ENCODE measurements at regions not wholly inside any gene's neighbourhood (a gene's known extent, or its start where the extent isn't known, plus 50 kb on each side); places are given as distances from the start of the nearest gene placed in this dataset.

DNA sequence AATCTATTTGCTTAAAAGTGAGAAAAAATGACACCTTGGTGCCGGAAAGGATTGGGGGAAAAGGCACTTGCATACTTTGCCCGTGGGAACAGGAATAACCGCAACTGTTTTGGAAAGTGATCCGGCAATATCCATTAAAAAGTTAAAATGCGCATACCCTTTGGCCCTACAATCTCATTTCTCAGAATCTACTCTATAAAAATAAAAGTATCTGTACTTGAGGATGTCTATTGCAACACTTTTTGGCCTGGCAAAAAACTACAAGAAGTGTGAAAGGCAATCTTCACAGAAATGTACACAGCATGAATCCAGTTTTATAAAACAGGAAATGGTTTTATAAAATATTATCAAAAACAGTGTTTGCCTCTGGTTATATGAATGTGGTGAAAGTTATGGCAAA is 58.3 kb upstream of the NFIL3 start:
- H3K36me3 ChIP-seq (ENCODE audit: control insufficient read depth in 2 of 4, insufficient read depth in 4 of 4, low read length in 3 of 4) = no peaks in the 10 kb centered on the region
- H3K4ac ChIP-seq (replicated peaks; ENCODE audit: insufficient read length, low read depth, low read length) = no peak overlapping the region
- no peaks in the 10 kb centered on the region for H3K27me3 ChIP-seq (replicated peaks in 1 of 4; ENCODE audit: control insufficient read depth in 3 of 4, extremely low read depth in 1 of 4, insufficient read depth in 3 of 4, low read length in 3 of 4)
- ChIA-PET POLR2A (ENCODE audit: partially characterized antibody) (no interaction called here), CTCF (ENCODE audit: partially characterized antibody) (no interaction called here)
- H2BK5ac ChIP-seq (ENCODE audit: low read depth, low read length) = no peak overlapping the region
- H3K56ac ChIP-seq (replicated peaks; ENCODE audit: insufficient read length, low read depth, low read length) = no peak overlapping the region
- no peak overlapping the region for H3K4me2 ChIP-seq (ENCODE audit: insufficient read depth in 1 of 2, low read depth in 2 of 2, low read length in 2 of 2)
- H3K79me2 ChIP-seq (ENCODE audit: control insufficient read depth in 1 of 2, insufficient read depth in 2 of 2, low read length in 2 of 2) = no peaks in the 10 kb centered on the region
- no peaks in the 10 kb centered on the region for H4K20me1 ChIP-seq (replicated peaks in 1 of 2; ENCODE audit: control insufficient read depth in 1 of 2, insufficient read depth in 2 of 2, low read length in 2 of 2)
- H2BK15ac ChIP-seq (ENCODE audit: low read length) = no peak overlapping the region
- no peaks in the 10 kb centered on the region for H3K9me3 ChIP-seq (ENCODE audit: insufficient read depth in 2 of 2, low read depth in 1 of 2, low read length in 1 of 2)
- H3K4me3 ChIP-seq (ENCODE audit: extremely low read depth in 1 of 4, insufficient read depth in 2 of 4, low read depth in 3 of 4, low read length in 4 of 4) = no peak overlapping the region
- no peak for DNase-seq (ENCODE audit: low read depth in 1 of 2, low spot score in 2 of 2)
- H3K23me2 ChIP-seq (ENCODE audit: low read depth, low read length) = no peaks in the 10 kb centered on the region
- TF ChIP-seq HDAC2 (IDR thresholded peaks at IDR 0.05; ENCODE audit: borderline replicate concordance in 1 of 2, low read depth in 2 of 2, low read length in 2 of 2) = no peak
- no peak for TF ChIP-seq TBP (IDR thresholded peaks at IDR 0.05; ENCODE audit: low read depth, low read length)
- TF ChIP-seq SAP30 (IDR thresholded peaks at IDR 0.05; ENCODE audit: insufficient read depth, insufficient replicate concordance, low read length) = no peak
- no peak for TF ChIP-seq EGR1 (IDR thresholded peaks at IDR 0.05; ENCODE audit: borderline replicate concordance, low read depth, low read length)
- no peak for TF ChIP-seq POLR2AphosphoS5 (IDR thresholded peaks at IDR 0.05; ENCODE audit: low read depth, low read length)
- TF ChIP-seq EZH2 (IDR thresholded peaks at IDR 0.05; ENCODE audit: low read depth, low read length, severe bottlenecking) = no peak
- TF ChIP-seq HDAC6 (IDR thresholded peaks at IDR 0.05; ENCODE audit: low read depth, low read length) = no peak
- H3K14ac ChIP-seq (ENCODE audit: insufficient read length) = no peak overlapping the region
- H4K8ac ChIP-seq (ENCODE audit: extremely low read depth, insufficient read depth, low read length) = no peak overlapping the region
- H2BK120ac ChIP-seq (replicated peaks; ENCODE audit: low read depth, low read length) = no peak overlapping the region
- H3K4me1 ChIP-seq (replicated peaks in 1 of 4; ENCODE audit: control insufficient read depth in 3 of 4, insufficient read depth in 4 of 4, low read length in 3 of 4) = no peaks in the 10 kb centered on the region
- no peak overlapping the region for H3K18ac ChIP-seq (ENCODE audit: extremely low read depth, low read length)
- H3K27ac ChIP-seq (ENCODE audit: low read depth, low read length) = no peak overlapping the region
- H3K79me1 ChIP-seq (ENCODE audit: low read depth, low read length) = no peaks in the 10 kb centered on the region
- H4K91ac ChIP-seq (replicated peaks; ENCODE audit: insufficient read length, low read length) = no peak overlapping the region
- no peak overlapping the region for H3K9ac ChIP-seq (replicated peaks in 1 of 4; ENCODE audit: extremely low read depth in 1 of 4, low read depth in 3 of 4, low read length in 3 of 4)
- no peak overlapping the region for H2AFZ ChIP-seq (ENCODE audit: low read length)
- H2BK12ac ChIP-seq (ENCODE audit: low read depth, low read length) = no peak overlapping the region
- 99% methylated on average over 5 of the region's 5 CpGs; no CpG with 5 or more reads in 1 of the 2 experiments for WGBS, 2 experiments (ENCODE audit: extremely low coverage in 1 of 2, insufficient coverage in 1 of 2, insufficient read length in 1 of 2, insufficient replicate concordance in 2 of 2, low coverage in 1 of 2, low lambda C conversion rate in 2 of 2, missing lambda C conversion rate in 1 of 2)
- H2AK5ac ChIP-seq (ENCODE audit: low read depth, low read length) = no peak overlapping the region
- no peak for FAIRE-seq
- no peak overlapping the region for H2BK20ac ChIP-seq (ENCODE audit: low read length)
- H4K5ac ChIP-seq (ENCODE audit: insufficient read length, low read depth, low read length) = no peak overlapping the region
- no peak overlapping the region for H3K23ac ChIP-seq (ENCODE audit: insufficient read length)

Measured in H1 (cell line).